Pancreas (tissue), 10 donors: ENCODE measurements at regions not wholly inside any gene's neighbourhood (a gene's known extent, or its start where the extent isn't known, plus 50 kb on each side); places are given as distances from the start of the nearest gene placed in this dataset.

ENCODE experiments used
- ATAC-seq, 4 donors: fragments of 200-7000 bp; cut with Tn5 transposase; one replicate each; pipeline versions ENCODE4 v1.8.0 to v1.9.1; 2020; ENCODE audit warnings: mild to moderate bottlenecking in 4 of 4, moderate library complexity in 4 of 4
- DNase-seq, 6 donors: peaks; one replicate each; pipeline ENCODE4 v3.0.0-alpha.2; 2020
- FAIRE-seq: peaks from 2 replicates; lab custom pipeline; 2012; peaks lifted over from hg19 to GRCh38; lab: Jason Lieb, UNC
- H3K27ac ChIP-seq, 4 donors: fragments of 200-600 bp; sonication (generic); 1 replicate in 3 of 4; 2 replicates in 1 of 4; pipeline versions ENCODE4 v1.5.0 to v1.8.0; 2020
- H3K27me3 ChIP-seq, 4 donors: fragments of 200-600 bp; one replicate each; pipeline ENCODE4 v1.8.0; 2021
- H3K36me3 ChIP-seq, 3 donors: fragments of 200-600 bp; sonication (generic) in 1 of 3; one replicate each; pipeline versions ENCODE4 v1.5.0 to v1.8.0; 2020 to 2021
- H3K4me1 ChIP-seq, 3 donors: fragments of 200-600 bp; one replicate each; pipeline ENCODE4 v1.8.0; 2021
- H3K4me3 ChIP-seq, 4 donors: fragments of 200-600 bp; sonication (generic) in 2 of 4; one replicate each; pipeline versions ENCODE4 v1.5.0 to v1.8.0; 2020 to 2021
- H3K9me3 ChIP-seq, 4 donors: fragments of 200-600 bp; one replicate each; pipeline ENCODE4 v1.8.0; 2021
- CTCF ChIP-seq, 4 donors: fragments of 200-600 bp; sonication (generic) in 3 of 4; IDR thresholded peaks; one replicate each; pipeline versions ENCODE4 v1.5.0 to v1.8.0; 2021; ENCODE audit warnings: antibody characterized with exemption in 4 of 4
- WGBS, 2 donors: extraction: QIAGEN DNeasy Blood & Tissue Kit; methylation state at CpG; one replicate each; pipeline ENCODE4 v1.1.7; 2013; 5-methylcytosine and 5-hydroxymethylcytosine counted together
- intact Hi-C, 3 donors: fragments of 100-400 bp; cut with DNase I; formaldehyde crosslinking; loops; one replicate each; pipeline versions ENCODE4 v1.11.1 to v1.14.2; 2022
- donor health status: healthy with polysubstance abuse.
- donor health status: DM: no; HTN: no; CAD: no; lungs with moderate emphysema.
- donor health status: DM: no; HTN: no; CAD: no.
- donor health status: control.
- donor health status: control.
- donor health status: Bipolar disorder and iron deficiency.
- donor health status: DM: yes; HTN: yes; CAD: no.
- donor health status: DM: no; HTN: no; CAD: no.
- donor health status: DM: no; HTN: no; CAD: no.
- donor health status: DM: yes; HTN: yes; CAD: no.

- H3K27me3 ChIP-seq = no peaks in the 10 kb centered on the region
- no peaks in the 10 kb centered on the region for H3K4me1 ChIP-seq
- ATAC-seq (no peak), FAIRE-seq (no peak), DNase-seq (no peak)
- no peaks in the 10 kb centered on the region for H3K9me3 ChIP-seq
- no peak overlapping the region for H3K27ac ChIP-seq
- intact Hi-C loops = no loop called here
- 58 to 60% methylated on average over 3 of the region's 3 CpGs for WGBS, 2 donors
- H3K36me3 ChIP-seq = no peaks in the 10 kb centered on the region
- no peak overlapping the region for H3K4me3 ChIP-seq
- no peak for TF ChIP-seq CTCF (IDR thresholded peaks at IDR 0.05)
These were observed 251.6 kb upstream of the RGMB start for GRCh38 chr5:98521821-98522220.

- intact Hi-C loops = no loop called here
- DNase-seq (no peak), ATAC-seq (no peak), FAIRE-seq (no peak)
- no peaks in the 10 kb centered on the region for H3K27me3 ChIP-seq
- H3K27ac ChIP-seq = no peak overlapping the region
- H3K4me3 ChIP-seq = no peak overlapping the region
- TF ChIP-seq CTCF (IDR thresholded peaks at IDR 0.05) = no peak
- no peaks in the 10 kb centered on the region for H3K9me3 ChIP-seq
- no peaks in the 10 kb centered on the region for H3K36me3 ChIP-seq
- no peaks in the 10 kb centered on the region for H3K4me1 ChIP-seq
These were observed 248.7 kb upstream of the RGMB start for GRCh38 chr5:98524773-98525172.

- Histone ChIP-seq H3K27me3 (no peaks in the 10 kb centered on the region), H3K9me3 (no peaks in the 10 kb centered on the region), H3K4me1 (no peaks in the 10 kb centered on the region), H3K4me3 (no peak overlapping the region), H3K27ac (no peak overlapping the region), H3K36me3 (no peaks in the 10 kb centered on the region)
- no peak for ATAC-seq
- no peak for TF ChIP-seq CTCF (IDR thresholded peaks at IDR 0.05)
- FAIRE-seq = no peak
- intact Hi-C loops = no loop called here
- DNase-seq = no peak
These were observed 245.6 kb upstream of the RGMB start for GRCh38 chr5:98527846-98528245.

- ATAC-seq (no peak), DNase-seq (no peak), FAIRE-seq (no peak)
- H3K27me3 ChIP-seq = no peaks in the 10 kb centered on the region
- H3K9me3 ChIP-seq = no peaks in the 10 kb centered on the region
- TF ChIP-seq CTCF (IDR thresholded peaks at IDR 0.05) = no peak
- H3K36me3 ChIP-seq = no peaks in the 10 kb centered on the region
- H3K27ac ChIP-seq = no peak overlapping the region
- no peak overlapping the region for H3K4me3 ChIP-seq
- intact Hi-C loops = no loop called here
- no peaks in the 10 kb centered on the region for H3K4me1 ChIP-seq
These were observed 244.1 kb upstream of the RGMB start for GRCh38 chr5:98529321-98529720.

GRCh38 chr5:98530224-98530623 is 243.2 kb upstream of the RGMB start:
- Histone ChIP-seq H3K4me1 (no peaks in the 10 kb centered on the region), H3K9me3 (no peaks in the 10 kb centered on the region), H3K4me3 (no peak overlapping the region), H3K27ac (no peak overlapping the region), H3K27me3 (no peaks in the 10 kb centered on the region), H3K36me3 (no peaks in the 10 kb centered on the region)
- FAIRE-seq (no peak), DNase-seq (no peak), ATAC-seq (no peak)
- intact Hi-C loops = no loop called here
- TF ChIP-seq CTCF (IDR thresholded peaks at IDR 0.05) = no peak
- 78 to 85% methylated on average over 2 of the region's 2 CpGs for WGBS, 2 donors
